Neural cell (in vitro differentiated cells): ENCODE measurements at regions not wholly inside any gene's neighbourhood (a gene's known extent, or its start where the extent isn't known, plus 50 kb on each side); places are given as distances from the start of the nearest gene placed in this dataset.

ENCODE experiments used
- H2AFZ ChIP-seq: fragments of 200-600, 300-800 bp; sonication (generic), shearing (Covaris generic); 2 replicates; pipeline ENCODE4 v1.6.0; 2014; ENCODE audit warnings: low read depth, mild to moderate bottlenecking, antibody characterized with exemption, low read length, moderate library complexity
- H3F3A ChIP-seq: fragments of 200-600 bp; shearing (Covaris generic); 2 replicates; pipeline ENCODE4 v1.6.1; 2016; ENCODE audit warnings: mild to moderate bottlenecking, moderate library complexity, mixed read lengths, antibody characterized with exemption, low read length; ENCODE audit not compliant: insufficient read depth, poor library complexity, severe bottlenecking
- H3K27ac ChIP-seq: fragments of 200-600, 300-800 bp; sonication (generic), shearing (Covaris generic); 2 replicates; pipeline ENCODE4 v1.5.1; 2014; ENCODE audit warnings: mild to moderate bottlenecking, low read length, moderate library complexity
- H3K27me3 ChIP-seq: fragments of 300-800, 200-600 bp; sonication (generic), shearing (Covaris generic); 2 replicates; pipeline ENCODE4 v1.6.0; 2014; ENCODE audit warnings: mild to moderate bottlenecking, low read depth, low read length, moderate library complexity; ENCODE audit not compliant: insufficient read depth
- H3K36me3 ChIP-seq: fragments of 300-800, 200-600 bp; sonication (generic), shearing (Covaris generic); 2 replicates; pipeline ENCODE4 v1.5.1; 2014; ENCODE audit warnings: mild to moderate bottlenecking, antibody characterized with exemption, low read length, moderate library complexity; ENCODE audit not compliant: insufficient read depth
- H3K4me2 ChIP-seq: fragments of 300-800, 200-600 bp; sonication (generic), shearing (Covaris generic); 2 replicates; pipeline ENCODE4 v1.6.0; 2014; ENCODE audit warnings: mild to moderate bottlenecking, low read length
- H3K4me3 ChIP-seq: fragments of 300-800, 200-600 bp; sonication (generic), shearing (Covaris generic); 2 replicates; pipeline ENCODE4 v1.5.1; 2014; ENCODE audit warnings: mild to moderate bottlenecking, low read length, moderate library complexity
- H3K79me2 ChIP-seq: fragments of 200-600 bp; shearing (Covaris generic); replicated peaks from 2 replicates; pipeline ENCODE4 v1.6.0; 2014; ENCODE audit warnings: mild to moderate bottlenecking, low read length, moderate library complexity; ENCODE audit not compliant: insufficient read depth
- H3K9ac ChIP-seq: fragments of 300-800, 200-600 bp; sonication (generic), shearing (Covaris generic); 2 replicates; pipeline ENCODE4 v1.6.1; 2016; ENCODE audit warnings: mild to moderate bottlenecking, low read length, mixed read lengths
- H3K9me2 ChIP-seq: fragments of 200-600 bp; shearing (Covaris generic); 2 replicates; pipeline ENCODE4 v1.6.1; 2016; ENCODE audit warnings: mild to moderate bottlenecking, low read length, mixed read lengths; ENCODE audit not compliant: insufficient read depth
- H3K9me3 ChIP-seq: fragments of 200-600, 300-800 bp; sonication (generic), shearing (Covaris generic); 2 replicates; pipeline ENCODE4 v1.6.1; 2016; ENCODE audit warnings: mild to moderate bottlenecking, mixed run types, low read length, moderate library complexity, mixed read lengths
- H4K20me1 ChIP-seq: fragments of 200-600 bp; shearing (Covaris generic); 2 replicates; pipeline ENCODE4 v1.6.1; 2016; ENCODE audit warnings: mild to moderate bottlenecking, mixed run types; ENCODE audit not compliant: insufficient read depth
- CTCF ChIP-seq: fragments of 450-650 bp; IDR thresholded peaks from 2 replicates; pipeline ENCODE4 v1.5.1; 2014; ENCODE audit warnings: antibody characterized with exemption, mild to moderate bottlenecking, moderate library complexity; ENCODE audit not compliant: poor library complexity, severe bottlenecking
- EP300 ChIP-seq: fragments of 450-650 bp; conservative IDR thresholded peaks from 2 replicates; pipeline ENCODE4 v1.6.1; 2014; ENCODE audit warnings: antibody characterized with exemption, mild to moderate bottlenecking, moderate library complexity; ENCODE audit not compliant: poor library complexity, severe bottlenecking
- EZH2 ChIP-seq: fragments of 200-600, 300-800 bp; shearing (Covaris generic), sonication (generic); IDR thresholded peaks from 2 replicates; pipeline ENCODE4 v1.6.1; 2014; ENCODE audit warnings: antibody characterized with exemption, low read length, borderline replicate concordance, mild to moderate bottlenecking; ENCODE audit not compliant: insufficient read depth, poor library complexity, severe bottlenecking
- MXI1 ChIP-seq: fragments of 450-650 bp; conservative IDR thresholded peaks from 2 replicates; pipeline ENCODE4 v1.6.1; 2014; ENCODE audit warnings: antibody characterized with exemption, mild to moderate bottlenecking; ENCODE audit not compliant: poor library complexity, severe bottlenecking
- POLR2AphosphoS5 ChIP-seq: IDR thresholded peaks from 2 replicates; pipeline ENCODE4 v1.6.1; 2012
- RAD21 ChIP-seq: fragments of 450-650 bp; conservative IDR thresholded peaks from 2 replicates; pipeline ENCODE4 v1.6.1; 2014; ENCODE audit warnings: antibody characterized with exemption, mild to moderate bottlenecking, moderate library complexity
- REST ChIP-seq: IDR thresholded peaks from 2 replicates; pipeline ENCODE4 v1.6.1; 2012; ENCODE audit warnings: borderline replicate concordance
- SMC3 ChIP-seq: fragments of 450-650 bp; conservative IDR thresholded peaks from 2 replicates; pipeline ENCODE4 v1.6.1; 2014; ENCODE audit warnings: antibody characterized with exemption, mild to moderate bottlenecking, moderate library complexity; ENCODE audit not compliant: poor library complexity
- TAF1 ChIP-seq: IDR thresholded peaks from 2 replicates; pipeline ENCODE4 v1.6.1; 2012; ENCODE audit warnings: low read depth

- Histone ChIP-seq H3K36me3 (no peaks in the 10 kb centered on the region), H3K9ac (no peak overlapping the region), H3K4me3 (no peak overlapping the region), H4K20me1 (no peaks in the 10 kb centered on the region), H3K27me3 (no peaks in the 10 kb centered on the region), H2AFZ (no peak overlapping the region), H3K27ac (no peak overlapping the region), H3K79me2 (no peaks in the 10 kb centered on the region), H3K4me2 (no peak overlapping the region), H3K9me2 (no peaks in the 10 kb centered on the region), H3F3A (no peaks in the 10 kb centered on the region), H3K9me3 (no peaks in the 10 kb centered on the region)
- TF ChIP-seq TAF1 = no peak
- TF ChIP-seq RAD21 = no peak
- TF ChIP-seq MXI1 = no peak
- no peak for TF ChIP-seq REST
These were observed 58.6 kb upstream of the DOCK10 start for GRCh38 chr2:225100856-225101294.

GRCh38 chr2:225100269-225100668 is 58.0 kb upstream of the DOCK10 start:
- Histone ChIP-seq H3K27me3 (no peaks in the 10 kb centered on the region), H3K36me3 (no peaks in the 10 kb centered on the region), H4K20me1 (no peaks in the 10 kb centered on the region), H3K9me2 (no peaks in the 10 kb centered on the region), H3K4me2 (no peak overlapping the region), H3K9ac (no peak overlapping the region), H3K79me2 (no peaks in the 10 kb centered on the region), H3K27ac (no peak overlapping the region), H3K9me3 (no peaks in the 10 kb centered on the region), H3K4me3 (no peak overlapping the region), H2AFZ (no peak overlapping the region), H3F3A (no peaks in the 10 kb centered on the region)
- TF ChIP-seq TAF1 (no peak), MXI1 (no peak), EZH2 (no peak), REST (no peak), CTCF (no peak), RAD21 (no peak), SMC3 (no peak), EP300 (no peak), POLR2AphosphoS5 (no peak)
